ENCODE measurements at regions not wholly inside any gene's neighbourhood (a gene's known extent, or its start where the extent isn't known, plus 50 kb on each side); places are given as distances from the start of the nearest gene placed in this dataset.
"Not testable (repeated sequence)": the region's sequence is repeated elsewhere in the genome, so short reads cannot be mapped to it uniquely, and the experiment has no call there.

- not testable (repeated sequence) for DNase-seq
Observed at GRCh38 chr11:135011313-135011712, 599.3 kb upstream of the B3GAT1 start.

GRCh38 chr11:135009125-135009524, 597.1 kb upstream of the B3GAT1 start:
- DNase-seq: no peak

- DNase-seq: no peak
Observed at GRCh38 chr11:135008412-135008811, 596.4 kb upstream of the B3GAT1 start.

GRCh38 chr11:135008001-135008405, 596.0 kb upstream of the B3GAT1 start:
- DNase-seq: peak; percentile 70

- peak; percentile 12 for DNase-seq
Observed at GRCh38 chr11:135006800-135007199, 594.8 kb upstream of the B3GAT1 start.

- no peak for DNase-seq
Observed at GRCh38 chr11:135004495-135004894, 592.5 kb upstream of the B3GAT1 start.

GRCh38 chr11:135002236-135002635, 590.2 kb upstream of the B3GAT1 start:
- peak; percentile 19 for DNase-seq

- DNase-seq: no peak
Observed at GRCh38 chr11:135001581-135001980, 589.5 kb upstream of the B3GAT1 start.

GRCh38 chr11:135001065-135001464, 589.0 kb upstream of the B3GAT1 start:
- DNase-seq: not testable (repeated sequence)

GRCh38 chr11:134999590-134999989, 587.5 kb upstream of the B3GAT1 start:
- no peak for DNase-seq

- DNase-seq: no peak
Observed at GRCh38 chr11:134997652-134998320, 585.7 kb upstream of the B3GAT1 start.

GRCh38 chr11:134995741-134996140, 583.7 kb upstream of the B3GAT1 start:
- no peak for DNase-seq

GRCh38 chr11:134994431-134994830, 582.4 kb upstream of the B3GAT1 start:
- no peak for DNase-seq

- DNase-seq: no peak
Observed at GRCh38 chr11:134993691-134994243, 581.7 kb upstream of the B3GAT1 start.

GRCh38 chr11:134992981-134993380, 580.9 kb upstream of the B3GAT1 start:
- no peak for DNase-seq

GRCh38 chr11:134988495-134988894, 576.5 kb upstream of the B3GAT1 start:
- DNase-seq: no peak

GRCh38 chr11:134987822-134988221, 575.8 kb upstream of the B3GAT1 start:
- no peak for DNase-seq

GRCh38 chr11:134987223-134987768, 575.3 kb upstream of the B3GAT1 start:
- DNase-seq: no peak

- DNase-seq: no peak
Observed at GRCh38 chr11:134984421-134984820, 572.4 kb upstream of the B3GAT1 start.

- not testable (repeated sequence) for DNase-seq
Observed at GRCh38 chr11:134982432-134982831, 570.4 kb upstream of the B3GAT1 start.

GRCh38 chr11:134981835-134982234, 569.8 kb upstream of the B3GAT1 start:
- no peak for DNase-seq

GRCh38 chr11:134980819-134981710, 569.0 kb upstream of the B3GAT1 start:
- no peak for DNase-seq

- DNase-seq: not testable (repeated sequence)
Observed at GRCh38 chr11:134979089-134979457, 567.0 kb upstream of the B3GAT1 start.
